ENCODE measurements at regions not wholly inside any gene's neighbourhood (a gene's known extent, or its start where the extent isn't known, plus 50 kb on each side); places are given as distances from the start of the nearest gene placed in this dataset.

DNA sequence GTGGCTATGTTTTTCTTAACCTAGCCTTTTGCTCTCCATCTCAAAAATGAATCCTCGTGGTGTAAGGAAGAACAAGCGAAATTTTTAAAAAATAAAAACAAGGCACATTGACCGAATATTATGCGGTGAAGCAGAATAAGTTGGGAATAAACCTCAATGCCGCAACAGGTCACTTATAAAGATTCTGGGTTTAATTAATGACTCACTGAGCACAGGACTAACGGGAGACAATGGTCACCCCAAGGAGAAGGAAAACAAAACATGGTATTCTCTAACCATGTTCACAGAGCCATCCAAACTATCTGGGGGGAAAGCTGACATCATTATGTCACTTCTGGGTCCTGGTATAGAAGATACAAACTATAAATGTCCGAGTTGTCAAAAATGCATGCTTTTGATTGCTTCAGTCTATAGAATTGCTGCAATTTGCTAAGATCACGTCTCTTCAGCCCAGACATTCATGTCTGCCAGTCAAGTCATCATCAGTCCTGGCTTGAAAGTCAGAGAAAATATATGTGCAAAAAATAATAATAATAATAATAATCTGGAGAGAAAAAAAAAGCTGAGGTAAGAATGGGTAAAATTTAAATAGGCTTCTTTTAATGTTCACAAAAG is 280.6 kb downstream of the NR2F1-AS1 start:
- Histone ChIP-seq H3K9me3 (no peaks in the 10 kb centered on the region), H3K36me3 (no peaks in the 10 kb centered on the region), H3K27me3 (no peaks in the 10 kb centered on the region), H3K4me3 (no peak overlapping the region), H3K27ac (no peak overlapping the region), H3K4me1 (no peaks in the 10 kb centered on the region)
- intact Hi-C loops (cut with DNase I; ENCODE audit: low total_unique reads), result no loop called here
- no peak for DNase-seq
- TF ChIP-seq, protein P1, sequence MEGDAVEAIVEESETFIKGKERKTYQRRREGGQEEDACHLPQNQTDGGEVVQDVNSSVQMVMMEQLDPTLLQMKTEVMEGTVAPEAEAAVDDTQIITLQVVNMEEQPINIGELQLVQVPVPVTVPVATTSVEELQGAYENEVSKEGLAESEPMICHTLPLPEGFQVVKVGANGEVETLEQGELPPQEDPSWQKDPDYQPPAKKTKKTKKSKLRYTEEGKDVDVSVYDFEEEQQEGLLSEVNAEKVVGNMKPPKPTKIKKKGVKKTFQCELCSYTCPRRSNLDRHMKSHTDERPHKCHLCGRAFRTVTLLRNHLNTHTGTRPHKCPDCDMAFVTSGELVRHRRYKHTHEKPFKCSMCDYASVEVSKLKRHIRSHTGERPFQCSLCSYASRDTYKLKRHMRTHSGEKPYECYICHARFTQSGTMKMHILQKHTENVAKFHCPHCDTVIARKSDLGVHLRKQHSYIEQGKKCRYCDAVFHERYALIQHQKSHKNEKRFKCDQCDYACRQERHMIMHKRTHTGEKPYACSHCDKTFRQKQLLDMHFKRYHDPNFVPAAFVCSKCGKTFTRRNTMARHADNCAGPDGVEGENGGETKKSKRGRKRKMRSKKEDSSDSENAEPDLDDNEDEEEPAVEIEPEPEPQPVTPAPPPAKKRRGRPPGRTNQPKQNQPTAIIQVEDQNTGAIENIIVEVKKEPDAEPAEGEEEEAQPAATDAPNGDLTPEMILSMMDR (IDR thresholded peaks at IDR 0.05), result no peak

DNA sequence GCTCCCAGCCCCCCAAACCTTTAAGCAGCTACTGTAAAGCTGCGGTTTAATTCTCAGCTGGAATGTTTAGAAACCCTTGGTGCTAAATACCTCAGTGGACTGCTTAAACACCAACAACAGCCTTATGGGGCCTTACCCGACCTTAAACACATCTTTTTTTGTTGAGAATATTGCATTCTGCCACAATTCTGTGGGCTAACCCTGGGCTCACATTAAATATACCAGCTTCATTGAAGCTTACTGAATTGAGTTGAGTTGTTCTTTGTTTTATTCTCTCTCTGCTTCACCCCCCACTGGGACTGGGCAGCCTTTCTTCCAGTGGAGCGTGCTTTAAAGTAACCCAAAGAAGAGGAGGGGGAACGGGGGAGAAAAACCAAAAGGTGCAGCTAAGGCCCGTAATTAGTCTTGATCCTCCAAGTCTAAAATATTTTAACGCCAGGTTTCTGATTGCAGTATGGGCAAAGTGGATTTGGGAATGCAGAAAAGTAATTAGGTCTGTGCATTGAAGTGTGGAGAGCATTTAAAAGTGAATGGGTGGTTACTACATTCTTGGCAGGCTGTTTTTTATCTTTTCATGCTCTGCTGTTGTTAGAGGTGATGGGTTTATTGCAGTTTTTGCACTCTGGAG is 281.2 kb downstream of the NR2F1-AS1 start:
- Histone ChIP-seq H3K4me3 (no peak overlapping the region), H3K36me3 (no peaks in the 10 kb centered on the region), H3K4me1 (no peaks in the 10 kb centered on the region), H3K27me3 (no peaks in the 10 kb centered on the region), H3K27ac (no peak overlapping the region), H3K9me3 (no peaks in the 10 kb centered on the region)
- TF ChIP-seq, protein P1 (IDR thresholded peaks at IDR 0.05), result no peak
- intact Hi-C loops (cut with DNase I; ENCODE audit: low total_unique reads), result no loop called here
- no peak for DNase-seq

DNA sequence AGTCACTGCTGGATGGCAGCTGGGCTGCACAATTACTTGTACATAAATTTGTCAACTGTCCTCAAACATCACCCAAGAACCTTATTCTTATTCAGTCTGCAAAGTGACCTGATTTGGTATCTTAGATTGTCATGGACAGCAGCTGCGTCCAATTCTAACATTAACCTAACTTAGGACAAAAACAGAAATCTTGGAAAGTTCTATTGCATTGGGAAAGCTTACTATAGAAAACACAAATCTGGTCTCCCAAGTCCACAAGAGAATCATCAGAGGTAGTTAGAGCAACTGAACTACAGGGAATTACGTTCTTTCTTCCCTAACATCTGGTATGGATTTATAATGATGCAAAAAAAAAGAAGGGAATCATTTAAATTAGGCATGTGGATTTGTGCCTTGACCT is 283.9 kb downstream of the NR2F1-AS1 start:
- H3K4me3 ChIP-seq, result no peak overlapping the region
- no peaks in the 10 kb centered on the region for H3K9me3 ChIP-seq
- no peaks in the 10 kb centered on the region for H3K4me1 ChIP-seq
- H3K36me3 ChIP-seq, result no peaks in the 10 kb centered on the region
- no peak for DNase-seq
- intact Hi-C loops (cut with DNase I; ENCODE audit: low total_unique reads), result no loop called here
- TF ChIP-seq, protein P1 (IDR thresholded peaks at IDR 0.05), result no peak
- H3K27me3 ChIP-seq, result no peaks in the 10 kb centered on the region
- no peak overlapping the region for H3K27ac ChIP-seq

DNA sequence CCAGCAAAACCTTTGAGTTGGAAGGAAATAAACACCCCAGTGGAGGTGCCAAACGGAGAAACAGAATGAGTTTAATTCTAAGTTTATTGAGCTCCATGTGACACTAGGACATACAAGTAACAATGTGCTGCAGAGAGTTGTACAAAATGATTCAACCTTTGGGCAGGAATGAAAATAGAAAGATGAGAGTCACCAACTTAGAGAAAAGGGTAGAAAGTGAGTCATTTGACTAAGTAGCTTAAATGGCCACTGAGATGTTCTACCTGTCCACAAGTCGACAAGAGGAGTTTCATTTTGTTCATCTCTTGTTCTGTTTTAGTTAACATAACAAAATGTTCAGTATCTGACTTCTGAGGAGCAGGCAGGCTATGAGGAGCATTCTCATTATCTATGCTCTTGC is 284.7 kb downstream of the NR2F1-AS1 start:
- no peak for DNase-seq
- intact Hi-C loops (cut with DNase I; ENCODE audit: low total_unique reads), result no loop called here
- TF ChIP-seq, protein P1 (IDR thresholded peaks at IDR 0.05), result no peak

DNA sequence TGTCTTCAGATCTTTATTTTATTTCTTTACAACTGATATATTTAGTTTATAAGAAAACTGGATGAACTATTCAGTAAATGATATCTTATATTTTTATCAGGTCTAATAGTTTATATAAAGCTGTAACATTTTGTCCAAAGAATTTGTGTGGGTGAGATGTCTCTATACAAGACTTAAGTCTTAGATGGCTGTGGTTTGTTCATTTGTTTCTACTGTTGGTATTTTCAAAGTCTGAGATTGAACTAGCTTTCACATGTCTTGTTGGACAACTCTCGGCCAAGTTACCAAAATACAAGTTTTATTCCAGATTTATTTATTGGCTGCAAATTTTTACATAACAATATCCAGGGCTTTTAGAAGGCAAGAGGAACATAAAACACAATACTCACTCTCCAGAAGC is 286.0 kb downstream of the NR2F1-AS1 start:
- Histone ChIP-seq H3K9me3 (no peaks in the 10 kb centered on the region), H3K4me3 (no peak overlapping the region), H3K36me3 (no peaks in the 10 kb centered on the region), H3K4me1 (no peaks in the 10 kb centered on the region), H3K27me3 (no peaks in the 10 kb centered on the region), H3K27ac (no peak overlapping the region)
- intact Hi-C loops (cut with DNase I; ENCODE audit: low total_unique reads), result no loop called here
- DNase-seq, result no peak
- TF ChIP-seq, protein P1 (IDR thresholded peaks at IDR 0.05), result no peak

More for the DNA sequence above, 284.7 kb downstream of the NR2F1-AS1 start:
- Histone ChIP-seq H3K4me3 (no peak overlapping the region), H3K27me3 (no peaks in the 10 kb centered on the region), H3K4me1 (no peaks in the 10 kb centered on the region), H3K27ac (no peak overlapping the region), H3K9me3 (no peaks in the 10 kb centered on the region), H3K36me3 (no peaks in the 10 kb centered on the region)

Measured in tibial artery (tissue), 4 donors.